Activated naive CD4-positive, alpha-beta T cell (primary cell): ENCODE measurements at regions not wholly inside any gene's neighbourhood (a gene's known extent, or its start where the extent isn't known, plus 50 kb on each side); places are given as distances from the start of the nearest gene placed in this dataset.

Experiments
- DNase-seq, 4 experiments: peaks; one replicate each; lab custom pipeline; 2025; lab: John Stamatoyannopoulos, UW

DNA sequence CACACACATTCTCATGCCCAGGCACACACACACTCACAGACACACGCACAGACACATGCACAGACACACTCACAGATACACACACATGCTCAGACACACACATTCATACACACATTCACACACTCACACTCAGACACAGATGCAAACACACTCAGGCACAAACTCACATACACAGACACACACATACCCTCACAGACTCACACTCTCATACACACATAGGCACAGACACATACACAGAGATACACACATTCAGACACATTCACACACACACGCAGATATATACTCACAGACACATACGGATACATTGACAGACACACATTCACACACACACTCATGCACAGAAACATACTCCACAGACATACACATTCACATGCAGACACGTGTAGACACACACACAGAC is 89.6 kb downstream of the RBFOX3 start:
- DNase-seq = no peak

DNA sequence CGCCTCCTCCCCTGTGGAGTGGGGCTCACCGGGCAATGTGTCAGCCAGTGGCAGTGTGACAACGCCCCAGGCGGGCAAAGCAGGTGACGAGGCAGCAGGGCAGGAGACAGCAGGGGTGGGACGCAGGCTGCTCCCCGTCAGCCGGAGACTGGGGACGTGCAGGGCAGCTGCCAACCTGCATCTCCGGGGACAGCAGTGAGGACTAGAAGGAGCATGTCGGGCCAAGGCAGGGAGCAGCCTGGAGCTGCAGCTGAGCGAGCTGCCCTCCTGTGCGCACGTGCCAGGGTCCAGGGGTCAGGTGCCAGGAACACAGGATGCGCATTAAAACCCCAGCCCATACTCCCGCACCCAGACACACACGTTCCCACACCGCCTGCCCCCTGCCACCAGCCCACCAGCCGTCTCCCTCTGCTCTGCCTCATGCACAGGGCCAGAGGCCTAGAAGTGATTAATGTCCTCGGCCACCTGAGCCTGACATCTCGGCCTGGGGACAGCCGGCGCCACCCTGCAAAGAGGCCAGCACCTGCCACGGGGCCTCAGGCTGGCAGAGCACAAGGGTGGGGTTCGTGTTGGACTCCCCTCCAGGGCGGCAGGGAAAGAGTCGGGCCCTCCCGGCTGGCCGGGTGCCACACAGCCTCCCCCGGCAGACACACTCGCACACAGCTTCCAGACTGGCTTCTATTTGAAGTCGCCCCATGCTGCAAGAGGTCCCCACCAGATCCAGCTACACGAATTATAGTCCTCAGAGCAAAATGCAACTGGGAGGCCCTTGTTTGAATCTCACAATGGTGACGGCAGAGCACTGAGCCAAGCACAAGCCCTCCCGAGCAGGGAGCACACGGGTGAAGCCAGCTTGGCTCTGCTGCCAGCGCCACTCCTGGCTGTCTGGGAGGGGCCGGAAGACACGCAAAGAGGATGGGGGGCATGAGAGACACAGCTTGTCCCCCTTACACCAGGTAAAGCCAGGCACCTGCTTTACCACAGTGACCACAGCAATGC is 90.4 kb downstream of the RBFOX3 start:
- no peak for DNase-seq

DNA sequence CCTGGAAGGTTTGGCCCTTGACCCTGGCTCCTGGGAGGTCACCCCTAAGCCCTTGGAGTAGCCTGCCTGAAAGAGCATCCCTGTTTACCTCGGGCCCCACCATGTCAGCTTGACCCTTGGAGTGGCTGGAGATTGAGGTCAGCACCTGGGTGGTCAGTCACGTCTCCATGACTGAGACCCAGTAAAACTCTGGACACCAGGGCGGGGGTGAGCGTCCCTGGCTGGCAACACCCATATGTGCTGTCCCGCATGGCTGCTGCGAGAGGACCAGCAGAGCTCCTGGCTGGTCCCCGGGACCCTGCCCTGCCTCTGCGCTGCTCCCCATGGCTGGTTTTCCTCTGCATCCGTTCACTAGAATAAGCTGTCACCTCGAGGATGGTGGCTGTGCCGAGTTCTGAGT is 91.2 kb downstream of the RBFOX3 start:
- DNase-seq = no peak

DNA sequence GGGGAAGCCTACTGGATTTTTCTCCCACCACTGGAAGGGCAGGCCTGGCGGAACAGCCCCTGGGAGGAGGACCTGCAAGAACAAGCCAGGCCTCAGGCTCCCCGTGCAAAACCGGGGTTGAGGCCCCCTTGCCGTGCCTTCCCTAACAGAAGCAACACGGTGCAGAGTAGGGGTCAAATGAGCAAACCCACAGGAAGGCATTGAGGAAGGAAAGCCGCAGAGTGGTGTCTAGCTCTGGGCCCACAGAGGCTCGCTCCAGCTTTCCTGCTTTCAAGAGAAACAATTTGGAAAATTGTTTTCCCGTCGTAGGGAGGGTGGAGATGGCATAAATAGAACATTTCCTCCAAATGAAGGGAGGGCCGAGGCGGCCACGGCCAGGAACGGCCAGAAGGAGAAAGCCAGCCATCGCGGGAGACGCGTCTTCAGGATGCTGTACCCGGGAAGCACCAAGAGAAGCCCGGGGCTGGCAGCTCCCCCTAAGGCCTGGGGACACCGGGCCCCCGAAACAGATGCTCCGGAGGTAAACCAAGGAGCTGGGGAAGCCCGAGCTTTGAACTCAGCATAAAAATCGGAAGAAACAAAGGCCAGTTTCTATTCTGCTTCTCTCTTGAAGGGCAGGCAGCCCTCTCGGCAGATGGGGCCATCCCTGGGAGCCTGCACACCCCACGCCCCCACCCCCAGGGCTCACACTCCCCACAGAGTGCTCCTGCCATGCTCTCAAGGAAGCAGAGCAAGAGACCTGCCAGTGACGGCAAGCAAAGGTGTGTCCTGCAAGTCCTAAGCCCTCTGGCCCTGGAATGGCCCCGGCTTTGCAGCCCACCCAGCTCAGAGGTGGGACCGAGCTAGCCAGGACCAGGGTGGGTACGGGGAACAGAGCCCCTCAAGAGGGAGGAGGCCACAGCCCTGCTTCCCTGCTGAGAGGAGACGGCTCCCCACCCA is 92.0 kb downstream of the RBFOX3 start:
- no peak for DNase-seq

DNA sequence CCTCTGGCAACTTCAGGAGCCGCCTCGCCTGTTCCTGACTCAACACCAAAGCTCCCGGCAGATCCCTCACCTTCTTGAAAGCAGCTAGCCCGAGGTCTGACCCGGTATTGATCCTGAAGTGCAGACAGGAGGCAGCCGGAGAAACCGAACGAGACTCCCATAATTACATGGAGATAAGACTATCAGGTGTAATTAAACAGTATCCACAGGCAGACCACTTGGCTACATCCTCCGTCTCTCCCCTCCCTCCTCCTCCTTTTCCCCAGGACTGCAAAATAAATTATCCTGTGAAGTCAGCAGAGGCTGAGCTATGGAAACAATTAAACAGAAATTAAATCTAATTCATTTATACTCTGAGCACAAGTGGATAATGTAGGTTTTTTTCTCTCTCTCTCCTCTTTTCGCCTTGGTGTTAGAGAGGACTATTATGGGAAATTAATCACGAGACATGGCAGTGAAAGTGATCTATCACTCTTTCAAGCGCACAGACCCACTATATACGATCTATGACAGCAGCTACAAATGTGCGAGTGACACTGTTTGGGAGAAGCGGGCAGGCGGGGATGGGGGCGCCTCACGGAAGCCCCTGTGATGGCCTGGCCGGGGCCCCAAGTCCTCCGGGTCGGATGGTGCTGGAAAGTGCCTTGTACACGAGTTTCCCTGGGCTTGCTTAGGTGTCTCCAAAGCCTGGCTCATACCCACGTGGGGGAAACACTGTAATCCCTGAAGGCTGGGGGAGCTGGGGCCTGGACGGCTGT is 92.8 kb downstream of the RBFOX3 start:
- no peak for DNase-seq

DNA sequence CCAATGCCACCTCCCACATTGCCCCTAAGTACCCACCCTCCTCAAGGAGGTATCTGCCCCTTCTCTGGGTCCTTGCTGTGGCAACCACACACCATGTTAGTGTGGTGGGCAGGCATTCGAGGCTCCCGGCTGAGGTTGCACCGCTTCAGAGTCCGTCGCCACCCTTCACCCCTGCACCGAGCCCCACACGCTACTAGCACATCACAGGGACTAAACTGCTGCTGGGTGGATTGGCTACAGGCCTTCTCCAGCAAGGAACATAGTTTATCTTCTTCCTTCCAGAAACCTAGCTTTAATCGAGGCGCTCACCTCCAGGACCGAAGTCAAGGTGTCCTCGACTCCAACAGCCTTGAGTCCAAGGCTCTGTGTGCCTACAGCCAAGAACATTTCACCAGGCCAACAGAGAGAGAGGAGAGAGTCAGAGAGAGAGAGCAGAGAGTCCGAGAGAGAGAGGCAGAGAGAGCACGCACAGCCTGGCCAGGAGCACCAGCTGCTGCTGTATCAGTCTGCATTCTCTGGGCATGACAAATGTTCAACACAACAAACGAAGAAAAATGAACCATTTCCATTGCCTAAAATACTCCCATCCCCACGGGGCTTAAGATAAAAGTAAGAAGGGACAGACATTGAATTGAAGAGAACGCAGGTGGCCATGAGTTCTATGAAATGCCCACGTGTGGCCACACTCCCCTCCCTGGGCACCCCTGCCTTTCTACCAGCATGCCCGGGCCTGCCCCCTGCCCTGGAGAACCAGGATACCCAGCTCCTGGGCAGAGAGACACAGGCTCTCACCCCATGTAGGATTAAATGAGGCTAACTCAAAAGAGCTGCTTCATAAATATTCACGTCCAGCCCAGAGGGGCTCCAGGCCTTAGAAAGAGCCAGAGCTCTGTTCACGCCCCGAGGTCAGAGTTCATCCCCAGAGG is 94.9 kb downstream of the RBFOX3 start:
- DNase-seq = no peak

DNA sequence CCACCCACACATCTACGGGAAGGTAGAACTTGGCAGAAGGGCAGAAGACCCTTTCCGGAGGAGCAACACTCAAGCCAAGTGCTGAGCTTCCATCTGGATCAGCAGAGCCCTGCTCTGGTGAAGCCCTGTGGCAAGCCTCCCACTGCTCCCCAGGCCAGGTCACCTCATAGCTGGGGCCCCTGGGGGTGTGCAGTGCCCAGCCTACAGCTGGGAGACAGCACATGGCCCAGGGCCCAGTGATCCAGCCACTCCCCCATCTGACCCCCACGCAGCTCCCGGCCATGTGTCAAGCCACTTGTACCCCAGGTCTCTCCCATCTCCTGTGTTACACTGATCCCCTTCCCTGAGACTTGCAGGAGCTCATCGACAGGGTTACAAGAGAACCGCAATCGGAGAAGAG is 95.7 kb downstream of the RBFOX3 start:
- DNase-seq = no peak

DNA sequence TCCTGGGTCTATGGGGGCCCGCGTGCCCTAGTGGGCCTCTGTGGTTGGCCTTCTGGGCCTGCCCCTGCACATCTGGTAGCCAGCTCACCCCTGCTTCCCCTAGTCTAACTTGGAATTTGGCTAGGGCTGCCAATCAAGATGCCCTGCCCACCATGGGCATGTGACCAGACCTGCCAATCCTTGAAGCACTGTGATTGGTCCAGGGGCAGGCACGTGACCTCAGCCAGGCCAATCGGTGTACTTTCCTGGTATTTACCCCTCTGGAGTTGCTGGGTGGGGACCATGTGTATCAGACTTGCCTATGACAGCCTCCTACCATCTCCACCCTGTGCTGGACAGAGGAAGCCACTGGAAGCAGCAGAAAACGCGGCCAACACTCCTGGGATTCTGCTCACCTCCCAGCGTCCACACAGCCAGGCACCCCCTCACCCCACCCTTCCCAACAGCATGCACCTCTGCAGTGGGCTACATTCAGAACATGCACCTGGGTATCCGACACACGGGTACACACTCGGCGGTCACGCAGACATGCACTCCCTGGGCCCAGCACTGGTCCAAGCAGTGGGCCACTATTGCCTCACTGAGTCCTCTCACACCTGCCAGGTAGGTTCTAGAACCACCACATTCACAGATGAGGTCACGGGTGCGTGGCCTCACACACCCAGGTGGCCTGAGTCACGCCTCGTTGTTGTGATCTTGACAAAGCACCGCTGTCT is 96.9 kb downstream of the RBFOX3 start:
- DNase-seq = no peak

DNA sequence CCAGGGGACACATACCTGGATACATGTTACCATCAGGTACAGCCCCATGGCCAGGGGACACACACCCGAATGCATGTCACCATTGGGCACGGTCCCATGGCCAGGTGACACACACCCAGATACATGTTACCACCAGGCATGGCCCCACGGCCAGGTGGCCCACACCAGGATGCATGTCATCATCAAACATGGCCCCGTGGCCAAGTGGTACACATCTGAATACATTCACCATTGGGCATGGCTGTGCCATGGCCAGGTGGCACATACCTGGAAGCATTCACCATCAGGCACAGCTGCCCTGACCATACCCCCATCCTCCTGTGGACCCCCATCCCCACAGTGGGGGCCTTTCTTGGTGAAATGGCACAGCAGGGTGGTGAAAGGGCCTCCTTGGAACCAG is 97.6 kb downstream of the RBFOX3 start:
- no peak for DNase-seq

DNA sequence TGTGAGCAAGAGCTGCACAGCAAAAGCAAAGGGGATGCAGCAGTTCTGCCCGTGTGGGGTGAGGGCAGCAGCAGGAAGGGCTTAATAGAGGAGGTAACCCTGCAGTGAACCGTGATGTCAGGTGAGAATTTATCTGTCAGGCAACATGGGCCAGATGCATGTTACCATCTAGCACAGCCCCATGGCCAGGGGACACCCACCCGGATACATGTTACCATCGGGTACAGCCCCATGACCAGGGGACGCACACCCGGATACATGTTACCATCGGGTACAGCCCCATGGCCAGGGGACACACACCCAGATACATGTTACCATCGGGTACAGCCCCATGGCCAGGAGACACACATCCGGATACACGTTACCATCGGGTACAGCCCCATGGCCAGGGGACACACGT is 99.4 kb downstream of the RBFOX3 start:
- no peak for DNase-seq

DNA sequence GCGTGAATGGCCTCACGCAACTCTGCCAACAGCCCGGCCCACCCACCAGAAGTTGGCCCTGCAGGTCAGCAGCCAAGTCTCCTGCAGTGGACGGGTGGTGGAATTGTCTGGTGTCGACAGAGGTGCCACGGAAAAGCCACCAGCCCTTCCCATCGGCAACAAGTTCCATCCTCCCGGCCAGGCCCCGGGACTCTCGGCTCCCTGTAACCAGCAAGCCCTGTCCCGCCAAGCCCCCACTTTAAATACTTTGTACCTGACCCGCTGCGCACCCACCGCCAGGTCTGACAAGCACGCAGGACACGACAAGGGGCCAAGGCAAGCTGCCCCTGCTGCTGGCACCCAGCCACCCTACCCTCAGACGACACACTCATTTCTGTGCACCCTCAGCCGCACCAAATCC is 100.8 kb downstream of the RBFOX3 start:
- DNase-seq = no peak

DNA sequence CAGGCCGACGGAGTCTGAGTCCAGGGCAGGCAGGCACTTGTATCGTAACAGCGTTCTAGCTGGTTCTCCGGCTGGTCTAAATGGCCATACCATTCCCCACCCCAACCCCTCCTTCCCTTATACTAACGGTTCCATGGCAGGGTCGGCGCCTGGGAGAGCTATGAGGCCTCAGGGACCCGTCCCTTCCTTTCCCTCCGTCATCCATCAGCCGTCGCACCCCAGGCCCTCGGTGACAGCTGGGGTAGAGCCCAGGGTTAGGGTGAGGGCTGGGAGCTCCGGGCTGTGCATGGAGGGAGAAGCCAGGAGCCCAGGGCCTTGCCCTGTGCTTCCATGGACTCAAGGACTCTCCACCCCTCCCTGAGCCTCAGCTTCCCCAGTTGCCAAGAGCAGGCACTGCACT is 101.4 kb downstream of the RBFOX3 start:
- no peak for DNase-seq

DNA sequence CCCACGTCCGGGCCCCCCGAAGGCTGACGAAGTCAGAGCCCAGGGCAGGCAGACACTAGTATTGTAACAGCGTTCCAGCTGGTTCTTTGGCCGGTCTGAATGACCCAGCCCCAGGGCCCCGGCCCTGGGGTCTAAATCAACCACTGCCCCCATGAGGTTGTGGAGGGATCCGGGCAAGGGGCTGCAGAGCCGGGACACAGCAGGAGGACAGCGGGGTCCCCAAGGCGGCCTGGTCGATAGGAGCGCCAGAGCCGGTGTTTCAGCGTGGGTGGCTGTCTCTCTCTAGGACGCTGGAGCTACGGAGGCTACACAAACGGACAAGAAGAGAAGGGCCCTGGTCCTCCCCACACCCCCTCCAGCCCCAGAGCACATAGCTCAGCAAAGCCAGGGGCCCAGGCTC is 101.8 kb downstream of the RBFOX3 start:
- no peak for DNase-seq

DNA sequence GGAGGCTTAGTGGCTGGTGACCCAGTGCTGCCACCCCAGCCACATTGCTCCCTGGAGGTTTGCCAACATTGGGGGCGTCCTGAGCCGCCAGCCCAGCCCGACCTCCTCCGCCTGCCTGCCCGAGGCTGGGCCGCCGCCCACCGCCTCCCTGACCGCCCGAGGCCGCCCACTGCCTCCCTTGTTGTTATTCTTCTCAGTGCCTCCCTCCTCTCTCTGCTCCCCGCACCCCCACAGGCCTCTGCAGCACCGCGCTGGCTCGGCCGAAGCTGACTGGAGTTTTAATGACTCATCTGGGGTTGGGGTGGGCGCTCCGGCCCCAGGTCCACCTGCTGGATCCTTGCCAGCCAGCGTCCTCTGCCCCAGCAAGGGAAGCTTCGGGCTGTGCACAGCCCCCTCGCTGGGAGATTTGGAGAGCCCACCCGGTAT is 102.5 kb downstream of the RBFOX3 start:
- DNase-seq = no peak

DNA sequence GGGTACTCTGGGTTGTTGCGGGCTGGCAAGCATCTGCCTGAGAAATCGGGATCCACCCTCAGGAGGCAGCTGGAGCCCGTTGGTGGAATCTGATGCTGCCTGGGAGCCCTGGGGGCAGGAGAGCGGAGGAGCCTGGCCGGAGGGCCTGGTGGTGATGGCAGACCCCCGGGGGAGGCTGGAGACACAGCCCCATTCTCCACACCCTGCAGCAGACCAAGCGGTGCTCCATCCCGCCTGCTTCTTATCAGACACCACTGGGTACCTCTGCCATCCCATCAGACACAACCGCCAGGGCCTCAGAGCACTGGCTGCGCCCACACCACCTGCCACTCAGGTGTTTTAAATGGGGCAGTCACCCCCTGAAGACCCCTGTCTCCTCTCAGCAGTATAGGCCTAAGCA is 103.9 kb downstream of the RBFOX3 start:
- DNase-seq = no peak

DNA sequence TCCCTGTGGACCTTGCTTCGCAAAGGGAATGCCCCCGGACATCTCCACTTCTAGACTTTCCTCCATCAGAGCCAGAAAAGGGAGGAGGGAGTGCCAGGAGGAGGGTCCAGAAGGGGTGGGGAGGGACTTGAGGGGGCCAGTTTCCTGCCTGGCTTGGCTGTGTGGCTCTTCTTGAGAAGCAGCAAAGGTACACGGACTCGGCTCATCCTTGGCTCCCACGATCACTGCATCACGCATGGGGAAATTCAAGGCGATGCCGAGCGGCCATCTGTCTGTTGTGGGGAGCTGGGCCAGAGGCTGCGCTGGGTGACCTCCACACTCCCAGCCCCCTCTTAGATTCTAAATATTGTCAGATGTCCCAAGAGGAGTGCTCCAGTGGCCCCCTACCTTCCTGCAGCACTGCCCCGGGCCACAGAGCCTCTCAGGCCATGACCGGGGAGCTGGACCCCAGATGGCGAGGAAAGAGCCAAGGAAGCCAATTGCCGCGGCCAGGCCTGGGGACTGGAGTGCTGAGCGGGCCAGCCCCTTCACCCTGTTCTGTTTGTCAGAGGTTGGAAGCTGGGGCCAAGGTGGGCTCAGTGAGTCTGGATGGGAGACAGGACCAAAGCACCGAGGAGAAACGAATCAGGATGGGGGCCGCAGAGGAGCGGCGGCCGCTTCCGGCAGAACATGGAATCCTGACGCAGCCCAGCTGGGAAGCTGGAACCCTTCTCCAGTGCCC is 104.5 kb downstream of the RBFOX3 start:
- no peak for DNase-seq

DNA sequence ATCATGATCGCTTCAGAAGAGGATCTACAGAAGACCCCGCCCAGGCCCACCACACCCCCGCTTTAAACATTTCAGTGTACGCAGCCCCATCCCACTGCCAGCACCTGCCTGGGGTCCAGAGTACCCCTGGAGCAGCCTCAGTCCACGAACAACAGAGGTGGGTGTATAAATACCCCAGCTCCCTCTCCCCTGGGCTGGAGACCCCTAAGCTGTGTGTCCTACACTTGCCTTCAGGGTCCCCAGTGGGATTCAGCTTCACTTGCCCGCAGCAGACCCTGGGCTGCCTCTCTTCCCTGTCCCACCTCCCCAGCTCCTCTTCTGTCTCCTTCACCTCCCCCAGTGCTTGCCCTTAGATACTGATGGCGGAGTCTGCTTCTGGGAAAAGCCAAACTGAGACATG is 105.7 kb downstream of the RBFOX3 start:
- no peak for DNase-seq

DNA sequence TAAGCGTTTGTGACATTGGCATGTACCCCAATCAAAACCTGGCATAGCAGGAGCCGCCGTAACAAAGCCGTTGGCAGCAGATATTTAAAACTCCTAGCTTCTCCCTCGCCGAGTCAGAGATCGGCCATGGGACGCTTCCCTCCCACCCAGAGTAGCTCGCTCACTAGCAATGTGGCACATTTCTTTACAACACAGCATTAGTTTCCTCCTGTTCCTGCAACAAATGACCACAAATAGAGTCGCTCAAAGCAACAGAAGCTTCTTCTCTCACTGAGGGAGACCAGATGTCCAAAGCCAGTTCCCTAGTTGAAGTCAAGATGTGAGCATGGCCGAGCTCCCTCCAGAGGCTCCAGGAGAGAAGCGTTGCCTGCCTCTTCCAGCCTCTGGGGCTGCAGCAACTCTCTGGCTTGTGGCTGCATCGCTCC is 106.7 kb downstream of the RBFOX3 start:
- no peak for DNase-seq

DNA sequence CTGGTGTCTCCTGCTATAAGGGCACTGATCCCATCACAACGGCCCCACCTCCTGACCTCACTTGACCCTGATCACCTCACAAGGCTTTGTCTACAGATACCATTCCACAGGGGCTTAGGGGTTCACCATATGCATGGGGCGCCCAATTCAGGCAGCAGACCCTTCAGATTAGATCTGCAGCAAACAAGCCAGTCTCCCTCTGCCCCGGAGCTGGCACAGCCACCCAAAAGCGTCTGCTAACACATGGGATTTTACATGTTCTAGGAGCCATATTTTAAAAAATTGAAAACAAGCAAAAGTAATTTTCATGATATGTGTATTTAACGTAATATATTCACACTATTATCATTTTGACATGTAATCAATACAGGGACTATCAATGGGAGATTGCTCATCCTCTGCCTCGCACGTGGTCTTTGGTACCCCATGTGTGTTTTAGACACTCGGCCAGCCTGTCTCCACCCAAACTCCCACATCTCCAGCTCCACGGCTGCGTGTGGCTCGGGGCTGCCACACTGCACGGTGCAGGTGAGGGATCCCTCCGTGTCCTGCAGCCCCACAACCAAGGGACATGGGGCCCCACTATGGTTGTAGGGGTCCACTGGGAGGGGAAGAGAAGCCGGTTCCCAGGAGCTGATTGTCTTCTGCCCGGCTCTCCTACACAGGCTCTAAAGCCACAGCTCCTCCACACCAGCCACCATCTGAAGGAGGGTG is 107.6 kb downstream of the RBFOX3 start:
- DNase-seq = no peak
